SK-N-SH treated with all-trans-retinoic acid at 6 μM for 48 hours (cell line): ENCODE measurements at regions not wholly inside any gene's neighbourhood (a gene's known extent, or its start where the extent isn't known, plus 50 kb on each side); places are given as distances from the start of the nearest gene placed in this dataset.

Source experiments
- ESRRG ChIP-seq: fragments of 250-450 bp; sonication (Bioruptor Pico); IDR thresholded peaks from 2 replicates; pipeline ENCODE4 v1.6.1; 2021; ENCODE audit warnings: mild to moderate bottlenecking
- RARB ChIP-seq: fragments of 250-450 bp; sonication (Bioruptor Pico); IDR thresholded peaks from 2 replicates; pipeline ENCODE4 v1.8.0; 2021; ENCODE audit warnings: mild to moderate bottlenecking, moderate library complexity
- SNAI2 ChIP-seq: fragments of 250-450 bp; sonication (Bioruptor Pico); IDR thresholded peaks from 2 replicates; pipeline ENCODE4 v1.5.0; 2020; ENCODE audit warnings: mild to moderate bottlenecking, moderate library complexity
- ZNF565 ChIP-seq: fragments of 450-650 bp; formaldehyde crosslinking; conservative IDR thresholded peaks from 2 replicates; pipeline ENCODE4 v1.5.0; 2020; ENCODE audit warnings: low read depth, mild to moderate bottlenecking, moderate library complexity
- TF ChIP-seq, protein P1 (sequence below): fragments of 250-450 bp; sonication (Bioruptor Pico); IDR thresholded peaks from 2 replicates; pipeline ENCODE4 v1.8.0; 2020; ENCODE audit warnings: mild to moderate bottlenecking, moderate library complexity, borderline replicate concordance

GRCh38 chr18:54710074-54710899, 118.0 kb upstream of the RAB27B start:
- TF ChIP-seq, protein P1, sequence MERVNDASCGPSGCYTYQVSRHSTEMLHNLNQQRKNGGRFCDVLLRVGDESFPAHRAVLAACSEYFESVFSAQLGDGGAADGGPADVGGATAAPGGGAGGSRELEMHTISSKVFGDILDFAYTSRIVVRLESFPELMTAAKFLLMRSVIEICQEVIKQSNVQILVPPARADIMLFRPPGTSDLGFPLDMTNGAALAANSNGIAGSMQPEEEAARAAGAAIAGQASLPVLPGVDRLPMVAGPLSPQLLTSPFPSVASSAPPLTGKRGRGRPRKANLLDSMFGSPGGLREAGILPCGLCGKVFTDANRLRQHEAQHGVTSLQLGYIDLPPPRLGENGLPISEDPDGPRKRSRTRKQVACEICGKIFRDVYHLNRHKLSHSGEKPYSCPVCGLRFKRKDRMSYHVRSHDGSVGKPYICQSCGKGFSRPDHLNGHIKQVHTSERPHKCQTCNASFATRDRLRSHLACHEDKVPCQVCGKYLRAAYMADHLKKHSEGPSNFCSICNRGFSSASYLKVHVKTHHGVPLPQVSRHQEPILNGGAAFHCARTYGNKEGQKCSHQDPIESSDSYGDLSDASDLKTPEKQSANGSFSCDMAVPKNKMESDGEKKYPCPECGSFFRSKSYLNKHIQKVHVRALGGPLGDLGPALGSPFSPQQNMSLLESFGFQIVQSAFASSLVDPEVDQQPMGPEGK (CRISPR knock-in tag), result no peak
- no peak for TF ChIP-seq SNAI2 (CRISPR knock-in tag)
- TF ChIP-seq ZNF565 (CRISPR knock-in tag), result no peak
- TF ChIP-seq ESRRG (CRISPR knock-in tag), result no peak
- no peak for TF ChIP-seq RARB
